ENCODE measurements at regions not wholly inside any gene's neighbourhood (a gene's known extent, or its start where the extent isn't known, plus 50 kb on each side); places are given as distances from the start of the nearest gene placed in this dataset.

- TF ChIP-seq CTCF (IDR thresholded peaks at IDR 0.05) (no peak), REST (IDR thresholded peaks at IDR 0.05; ENCODE audit: insufficient read depth in 1 of 2, low read depth in 2 of 2, low read length in 1 of 2) (no peak), POLR2AphosphoS5 (IDR thresholded peaks at IDR 0.05; ENCODE audit: low read depth, low read length) (no peak), SIN3A (IDR thresholded peaks at IDR 0.05; ENCODE audit: borderline replicate concordance, insufficient read depth, low read depth, low read length) (no peak), TCF7L2 (IDR thresholded peaks at IDR 0.05; ENCODE audit: low read depth, low read length) (no peak)
Measured at GRCh38 chr10:22483132-22483531, 137.8 kb downstream of the SPAG6 start.

All from Panc1 (cell line).